GM12878 (cell line): ENCODE measurements at regions not wholly inside any gene's neighbourhood (a gene's known extent, or its start where the extent isn't known, plus 50 kb on each side); places are given as distances from the start of the nearest gene placed in this dataset.

ENCODE experiments used
- ATAC-seq: fragments of 200-7000 bp; cut with Tn5 transposase; 3 replicates; pipeline ENCODE4 v1.9.1; 2020; ENCODE audit warnings: mild to moderate bottlenecking, moderate library complexity
- BruUV-seq: library from RNA; stranded (reverse); fragments of 400-500 nt; replicated peaks from 2 replicates; lab custom pipeline; 2021; lab: Mats Ljungman, UMichigan
- CTCF ChIA-PET: fragments of 300-600 bp; sonication (Branson Sonifier 250); formaldehyde crosslinking; extraction: SDS; loops from one replicate; lab custom pipeline; 2021; ENCODE audit warnings: inconsistent platforms; lab: Yijun Ruan, JAX
- POLR2A ChIA-PET: fragments of 350-600 bp; formaldehyde crosslinking; extraction: SDS; loops from one replicate; lab custom pipeline; 2021; ENCODE audit warnings: inconsistent platforms; lab: Charles Lee
- RAD21 ChIA-PET: fragments of 300-600 bp; sonication (Branson Sonifier 250); formaldehyde crosslinking; loops from one replicate; lab custom pipeline; 2023; ENCODE audit warnings: antibody characterized with exemption; ENCODE audit not compliant: unreplicated experiment; lab: Charles Lee
- SMC1A ChIA-PET: fragments of 300-600 bp; sonication (Branson Sonifier 250); formaldehyde crosslinking; loops from one replicate; lab custom pipeline; 2023; ENCODE audit not compliant: unreplicated experiment, uncharacterized antibody; lab: Charles Lee
- DNase-seq: peaks from one replicate; pipeline ENCODE4 v3.0.0-alpha.2; 2011; ENCODE audit warnings: low read depth, low spot score
- FAIRE-seq: peaks from 3 replicates; lab custom pipeline; 2011; peaks lifted over from hg19 to GRCh38; lab: Jason Lieb, UNC
- H2AFZ ChIP-seq: 2 replicates; pipeline ENCODE4 v1.6.0; 2011; ENCODE audit warnings: low read depth, low read length, control low read depth; ENCODE audit not compliant: control insufficient read depth
- H3K27ac ChIP-seq: 2 replicates; pipeline ENCODE4 v1.5.1; 2011; ENCODE audit warnings: control low read depth; ENCODE audit not compliant: control insufficient read depth, insufficient read depth
- H3K27me3 ChIP-seq, 2 experiments: replicated peaks in 1 of 2; 2 replicates each; pipeline versions ENCODE4 v1.6.0 to v1.6.1; 2011; ENCODE audit warnings: low read length in 1 of 2; ENCODE audit not compliant: control insufficient read depth in 2 of 2, insufficient read depth in 2 of 2
- H3K36me3 ChIP-seq, 2 experiments: 2 replicates each; pipeline ENCODE4 v1.5.1; 2011; ENCODE audit warnings: low read length in 1 of 2; ENCODE audit not compliant: control insufficient read depth in 2 of 2, insufficient read depth in 2 of 2
- H3K4me1 ChIP-seq: 2 replicates; pipeline ENCODE4 v1.6.1; 2011; ENCODE audit warnings: mild to moderate bottlenecking, low read length, moderate library complexity, mixed read lengths; ENCODE audit not compliant: control insufficient read depth, insufficient read depth
- H3K4me2 ChIP-seq: 2 replicates; pipeline ENCODE4 v1.6.0; 2011; ENCODE audit warnings: control low read depth; ENCODE audit not compliant: control insufficient read depth, insufficient read depth
- H3K4me3 ChIP-seq: fragments of 200-600 bp; sonication (generic); 2 replicates; pipeline ENCODE4 v1.5.1; 2016
- H3K79me2 ChIP-seq: 2 replicates; pipeline ENCODE4 v1.6.0; 2011; ENCODE audit warnings: low read length; ENCODE audit not compliant: control insufficient read depth, insufficient read depth
- H3K9ac ChIP-seq: 2 replicates; pipeline ENCODE4 v1.8.0; 2011; ENCODE audit warnings: low read length, control low read depth, mixed read lengths; ENCODE audit not compliant: control insufficient read depth, insufficient read depth
- H3K9me3 ChIP-seq: replicated peaks from 3 replicates; pipeline ENCODE4 v1.5.1; 2011; ENCODE audit warnings: mild to moderate bottlenecking, low read length; ENCODE audit not compliant: control insufficient read depth, insufficient read depth
- H4K20me1 ChIP-seq: 2 replicates; pipeline ENCODE4 v1.6.0; 2011; ENCODE audit not compliant: control insufficient read depth, insufficient read depth
- BHLHE40 ChIP-seq, 2 experiments: fragments of 450-650 bp in 1 of 2; IDR thresholded peaks; 2 replicates each; pipeline ENCODE4 v1.6.1; 2011 to 2017; ENCODE audit warnings: low read depth in 2 of 2, borderline replicate concordance in 1 of 2, improper control_type of control experiment in 1 of 2, low read length in 1 of 2, mild to moderate bottlenecking in 1 of 2
- CBFB ChIP-seq: IDR thresholded peaks from 2 replicates; pipeline ENCODE4 v1.6.1; 2016; ENCODE audit warnings: antibody characterized with exemption, low read depth
- CREB1 ChIP-seq: IDR thresholded peaks from 2 replicates; pipeline ENCODE4 v1.6.1; 2012; ENCODE audit warnings: low read depth, mild to moderate bottlenecking, inconsistent platforms
- DPF2 ChIP-seq: fragments of 450-650 bp; IDR thresholded peaks from 2 replicates; pipeline ENCODE4 v1.6.1; 2017; ENCODE audit warnings: mild to moderate bottlenecking
- ESRRA ChIP-seq: IDR thresholded peaks from 2 replicates; pipeline ENCODE4 v1.6.1; 2012; ENCODE audit warnings: mild to moderate bottlenecking, low read length, improper control_type of control experiment
- FOXM1 ChIP-seq: IDR thresholded peaks from 2 replicates; pipeline ENCODE4 v1.6.1; 2012; ENCODE audit warnings: low read depth, mild to moderate bottlenecking, inconsistent platforms, low read length, moderate library complexity
- KAT2A ChIP-seq: conservative IDR thresholded peaks from 2 replicates; pipeline ENCODE4 v1.6.1; 2011; ENCODE audit warnings: low read depth, low read length; ENCODE audit not compliant: control insufficient read depth
- LARP7 ChIP-seq: fragments of 450-650 bp; IDR thresholded peaks from 2 replicates; pipeline ENCODE4 v1.6.1; 2017; ENCODE audit warnings: mild to moderate bottlenecking
- NKRF ChIP-seq: fragments of 450-650 bp; conservative IDR thresholded peaks from 2 replicates; pipeline ENCODE4 v1.6.1; 2017; ENCODE audit warnings: mild to moderate bottlenecking, moderate library complexity
- RB1 ChIP-seq: fragments of 450-650 bp; formaldehyde crosslinking; IDR thresholded peaks from 2 replicates; pipeline ENCODE4 v1.6.1; 2017; ENCODE audit warnings: mild to moderate bottlenecking, borderline replicate concordance
- SMARCA5 ChIP-seq: fragments of 450-650 bp; IDR thresholded peaks from 2 replicates; pipeline ENCODE4 v1.6.1; 2017; ENCODE audit warnings: mild to moderate bottlenecking
- USF1 ChIP-seq: IDR thresholded peaks from 2 replicates; pipeline ENCODE4 v1.6.1; 2011; ENCODE audit warnings: borderline replicate concordance, low read depth, mild to moderate bottlenecking, moderate library complexity, mixed read lengths, low read length; ENCODE audit not compliant: insufficient read depth; ENCODE audit errors: extremely low read length
- WGBS: methylation state at CpG from one replicate; pipeline ENCODE4 v1.1.6; 2016; ENCODE audit warnings: low lambda C conversion rate; ENCODE audit not compliant: insufficient replicate concordance, insufficient coverage; ENCODE audit errors: missing lambda C conversion rate; 5-methylcytosine and 5-hydroxymethylcytosine counted together
- in situ Hi-C: fragments of 300-500 bp; cut with MboI; formaldehyde crosslinking; loops from 9 replicates; pipeline ENCODE4 v1.14.3; 2018; ENCODE audit warnings: mixed read lengths
- intact Hi-C: fragments of 100-400 bp; cut with micrococcal nuclease; formaldehyde crosslinking; loops from one replicate; pipeline ENCODE4 v1.14.2; 2022; ENCODE audit not compliant: unreplicated experiment
- TF ChIP-seq, protein P1 (sequence below): IDR thresholded peaks from 2 replicates; pipeline ENCODE4 v1.6.1; 2011; ENCODE audit warnings: mild to moderate bottlenecking, low read depth, low read length, moderate library complexity; ENCODE audit not compliant: insufficient replicate concordance

- POLR2A ChIA-PET: no interaction called here
- ATAC-seq: no peak
- no peaks in the 10 kb centered on the region for H3K4me1 ChIP-seq
- H4K20me1 ChIP-seq: no peaks in the 10 kb centered on the region
- SMC1A ChIA-PET: no interaction called here
- intact Hi-C loops: no loop called here
- H3K9ac ChIP-seq: no peak overlapping the region
- H3K79me2 ChIP-seq: no peaks in the 10 kb centered on the region
- H3K27me3 ChIP-seq: peaks cover 3 to 25% of the 10 kb centered on the region in 2 experiments
- TF ChIP-seq CBFB (no peak), DPF2 (no peak), LARP7 (no peak)
- TF ChIP-seq, protein P1, sequence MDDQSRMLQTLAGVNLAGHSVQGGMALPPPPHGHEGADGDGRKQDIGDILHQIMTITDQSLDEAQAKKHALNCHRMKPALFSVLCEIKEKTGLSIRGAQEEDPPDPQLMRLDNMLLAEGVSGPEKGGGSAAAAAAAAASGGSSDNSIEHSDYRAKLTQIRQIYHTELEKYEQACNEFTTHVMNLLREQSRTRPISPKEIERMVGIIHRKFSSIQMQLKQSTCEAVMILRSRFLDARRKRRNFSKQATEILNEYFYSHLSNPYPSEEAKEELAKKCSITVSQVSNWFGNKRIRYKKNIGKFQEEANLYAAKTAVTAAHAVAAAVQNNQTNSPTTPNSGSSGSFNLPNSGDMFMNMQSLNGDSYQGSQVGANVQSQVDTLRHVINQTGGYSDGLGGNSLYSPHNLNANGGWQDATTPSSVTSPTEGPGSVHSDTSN: no peak
- TF ChIP-seq, all 136 proteins: peak for 0
- Histone ChIP-seq H2AFZ (no peak overlapping the region), H3K4me2 (no peak overlapping the region), H3K27ac (no peak overlapping the region), H3K9me3 (no peaks in the 10 kb centered on the region), H3K4me3 (no peak overlapping the region), H3K36me3 (no peaks in the 10 kb centered on the region)
- FAIRE-seq: no peak
- WGBS: 22% methylated on average over 3 of the region's 3 CpGs
- RAD21 ChIA-PET: no interaction called here
- no peak for DNase-seq
- in situ Hi-C loops: no loop called here
- BruUV-seq: no TSS peak
- CTCF ChIA-PET: no interaction called here
Measured at GRCh38 chr1:172760121-172760520, 101.2 kb downstream of the FASLG start.

- no TSS peak for BruUV-seq
- no peak for FAIRE-seq
- WGBS: 18% methylated on average over 3 of the region's 3 CpGs
- H4K20me1 ChIP-seq: no peaks in the 10 kb centered on the region
- no peak overlapping the region for H3K27ac ChIP-seq
- POLR2A ChIA-PET: no interaction called here
- intact Hi-C loops: no loop called here
- H3K4me3 ChIP-seq: no peak overlapping the region
- no peak for DNase-seq
- H3K9ac ChIP-seq: no peak overlapping the region
- no peak overlapping the region for H3K4me2 ChIP-seq
- RAD21 ChIA-PET: interaction anchor here (1.2 kb wide), 1 partner anchor 16 kb away, joined by 5 read pairs; no protein-coding TSS in a partner anchor
- no peaks in the 10 kb centered on the region for H3K36me3 ChIP-seq
- no peaks in the 10 kb centered on the region for H3K4me1 ChIP-seq
- H3K27me3 ChIP-seq: peaks cover 3 to 22% of the 10 kb centered on the region in 2 experiments
- no peaks in the 10 kb centered on the region for H3K79me2 ChIP-seq
- no peak for ATAC-seq
- H3K9me3 ChIP-seq: no peaks in the 10 kb centered on the region
- in situ Hi-C loops: no loop called here
- H2AFZ ChIP-seq: no peak overlapping the region
- CTCF ChIA-PET: interaction anchor here (0.6 to 1.6 kb wide), 5 partner anchors 14 to 105 kb away, joined by 3 to 4 read pairs (median 4); no protein-coding TSS in a partner anchor
- SMC1A ChIA-PET: interaction anchor here (1.7 kb wide), 1 partner anchor 9 kb away, joined by 4 read pairs; no protein-coding TSS in a partner anchor
- TF ChIP-seq ESRRA: no peak
- TF ChIP-seq BHLHE40 (IDR thresholded peaks at IDR 0.05; ENCODE audit: borderline replicate concordance in 1 of 2, low read depth in 2 of 2, low read length in 1 of 2): no peak
- no peak for TF ChIP-seq USF1
- TF ChIP-seq RB1: no peak
- no peak for TF ChIP-seq KAT2A
- no peak for TF ChIP-seq CREB1
- TF ChIP-seq NKRF: no peak
- TF ChIP-seq FOXM1: no peak
- no peak for TF ChIP-seq SMARCA5
Measured at GRCh38 chr1:172761581-172762486, 102.9 kb downstream of the FASLG start.
